K562 (cell line): ENCODE measurements at regions not wholly inside any gene's neighbourhood (a gene's known extent, or its start where the extent isn't known, plus 50 kb on each side); places are given as distances from the start of the nearest gene placed in this dataset.
A peak's percentile ranks its signal among the peaks of the same experiment; 100 is the strongest.

Experiments
- ARID2 ChIP-seq: fragments of 450-650 bp; IDR thresholded peaks from 2 replicates; pipeline ENCODE4 v1.6.1; 2017; ENCODE audit warnings: antibody characterized with exemption, mild to moderate bottlenecking
- ARID3A ChIP-seq: IDR thresholded peaks from 2 replicates; pipeline ENCODE4 v1.6.1; 2012; ENCODE audit warnings: low read depth, low read length, improper control_type of control experiment, borderline replicate concordance
- BRF1 ChIP-seq: IDR thresholded peaks from 3 replicates; pipeline ENCODE4 v1.6.1; 2011; ENCODE audit warnings: borderline replicate concordance, mild to moderate bottlenecking; ENCODE audit not compliant: insufficient read length; ENCODE audit errors: extremely low read depth
- CBFA2T2 ChIP-seq: fragments of 450-650 bp; conservative IDR thresholded peaks from 2 replicates; pipeline ENCODE4 v1.6.1; 2017; ENCODE audit warnings: mild to moderate bottlenecking
- CREB1 ChIP-seq, 2 experiments: sonication (generic) in 1 of 2; formaldehyde crosslinking in 1 of 2; IDR thresholded peaks; 2 replicates each; pipeline versions ENCODE4 v1.6.1 to v1.8.0; 2012 to 2022; ENCODE audit warnings: inconsistent platforms in 1 of 2, mild to moderate bottlenecking in 1 of 2, missing genetic modification reagents in 1 of 2, moderate library complexity in 1 of 2
- CSDE1 ChIP-seq, 2 experiments: fragments of 450-650 bp; IDR thresholded peaks; 2 replicates each; pipeline ENCODE4 v1.6.1; 2016; ENCODE audit warnings: mild to moderate bottlenecking in 1 of 2
- CTCF ChIP-seq, 3 experiments: IDR thresholded peaks in 2 of 3; conservative IDR thresholded peaks in 1 of 3; 2 replicates each; pipeline ENCODE4 v1.5.1; 2011 to 2012; ENCODE audit warnings: low read length in 3 of 3, mild to moderate bottlenecking in 3 of 3, control low read depth in 2 of 3, improper control_type of control experiment in 1 of 3, inconsistent platforms in 1 of 3, low read depth in 1 of 3, mixed read lengths in 1 of 3, moderate library complexity in 1 of 3; ENCODE audit not compliant: insufficient read depth in 2 of 3
- EWSR1 ChIP-seq: fragments of 450-650 bp; IDR thresholded peaks from 2 replicates; pipeline ENCODE4 v1.6.1; 2018; ENCODE audit warnings: borderline replicate concordance, mild to moderate bottlenecking, low read depth, moderate library complexity; ENCODE audit not compliant: partially characterized antibody
- FOXK1 ChIP-seq: sonication (generic); formaldehyde crosslinking; IDR thresholded peaks from 2 replicates; pipeline ENCODE4 v1.8.0; 2022; ENCODE audit warnings: missing genetic modification reagents, mild to moderate bottlenecking, borderline replicate concordance
- GATAD2B ChIP-seq: fragments of 450-650 bp; IDR thresholded peaks from 2 replicates; pipeline ENCODE4 v1.6.1; 2017; ENCODE audit warnings: mild to moderate bottlenecking, borderline replicate concordance
- GTF2A2 ChIP-seq: IDR thresholded peaks from 2 replicates; pipeline ENCODE4 v1.6.1; 2016; ENCODE audit warnings: mild to moderate bottlenecking, missing genetic modification characterization, missing compliant biosample characterization
- MTF1 ChIP-seq: fragments of 250-450 bp; sonication (Bioruptor Pico); IDR thresholded peaks from 2 replicates; pipeline ENCODE4 v1.9.0; 2021; ENCODE audit warnings: moderate library complexity, mild to moderate bottlenecking, inconsistent platforms, borderline replicate concordance
- NCOR1 ChIP-seq: fragments of 450-650 bp; IDR thresholded peaks from 2 replicates; pipeline ENCODE4 v1.6.1; 2016; ENCODE audit warnings: mild to moderate bottlenecking, moderate library complexity
- PHB2 ChIP-seq: fragments of 450-650 bp; IDR thresholded peaks from 2 replicates; pipeline ENCODE4 v1.6.1; 2017; ENCODE audit warnings: low read depth
- POLR2AphosphoS2 ChIP-seq: IDR thresholded peaks from 2 replicates; pipeline ENCODE4 v1.6.1; 2012; ENCODE audit warnings: low read length, improper control_type of control experiment
- RCOR1 ChIP-seq, 2 experiments: IDR thresholded peaks; 2 replicates each; pipeline ENCODE4 v1.6.1; 2012; ENCODE audit warnings: low read depth in 2 of 2, low read length in 2 of 2, borderline replicate concordance in 1 of 2, improper control_type of control experiment in 1 of 2
- RFX7 ChIP-seq: fragments of 250-450 bp; sonication (Bioruptor Pico); IDR thresholded peaks from 2 replicates; pipeline ENCODE4 v1.5.1; 2021; ENCODE audit warnings: mild to moderate bottlenecking
- SIN3B ChIP-seq: fragments of 450-650 bp; IDR thresholded peaks from 2 replicates; pipeline ENCODE4 v1.6.1; 2017; ENCODE audit warnings: low read depth, mild to moderate bottlenecking, moderate library complexity
- SP1 ChIP-seq: sonication (generic); formaldehyde crosslinking; IDR thresholded peaks from 2 replicates; pipeline ENCODE4 v1.8.1; 2022; ENCODE audit warnings: mild to moderate bottlenecking, missing genetic modification reagents
- YBX1 ChIP-seq: fragments of 450-650 bp; IDR thresholded peaks from 2 replicates; pipeline ENCODE4 v1.7.1; 2016; ENCODE audit warnings: mild to moderate bottlenecking
- ZBTB9 ChIP-seq: fragments of 450-650 bp; formaldehyde crosslinking; IDR thresholded peaks from 2 replicates; pipeline ENCODE4 v1.4.0; 2020; ENCODE audit warnings: mild to moderate bottlenecking, moderate library complexity
- ZNF282 ChIP-seq: sonication (generic); formaldehyde crosslinking; IDR thresholded peaks from 2 replicates; pipeline ENCODE4 v1.8.1; 2023; ENCODE audit warnings: missing genetic modification reagents
- ZNF449 ChIP-seq: fragments of 250-450 bp; sonication (Bioruptor Pico); IDR thresholded peaks from 2 replicates; pipeline ENCODE4 v1.8.0; 2022; ENCODE audit warnings: moderate library complexity, mild to moderate bottlenecking, inconsistent platforms

- TF ChIP-seq ARID3A (no peak), BRF1 (no peak), RCOR1 (IDR thresholded peaks at IDR 0.05; ENCODE audit: borderline replicate concordance in 1 of 2, low read depth in 2 of 2, low read length in 2 of 2) (0 out of 4 replicates have a peak, but pooled peaks of 1 of the 2 experiments have one; percentile 6), NCOR1 (peak; percentile 5; the same call in 1 of the 2 replicates), ZNF282 (CRISPR knock-in tag) (0 out of 2 replicates have a peak, but pooled peaks have one; percentile 64), POLR2AphosphoS2 (no peak), CTCF (IDR thresholded peaks at IDR 0.05 in 2 of 3, conservative IDR thresholded peaks at IDR 0.05 in 1 of 3; ENCODE audit: insufficient read depth in 2 of 3, low read depth in 1 of 3, low read length in 3 of 3) (no peak), CREB1 (IDR thresholded peaks at IDR 0.05) (peak; percentile 30), CREB1 (CRISPR knock-in tag; IDR thresholded peaks at IDR 0.05) (no peak), ZBTB9 (no peak), CSDE1 (IDR thresholded peaks at IDR 0.05) (no peak), EWSR1 (no peak), PHB2 (no peak), FOXK1 (CRISPR knock-in tag) (0 out of 2 replicates have a peak, but pooled peaks have one; percentile 69), SIN3B (peak; percentile 74; the same call in 1 of the 2 replicates), MTF1 (CRISPR knock-in tag) (no peak), RFX7 (CRISPR knock-in tag) (no peak), SP1 (CRISPR knock-in tag) (peak; percentile 42; the same call in 1 of the 2 replicates), CBFA2T2 (no peak), GTF2A2 (tag) (no peak), ARID2 (no peak), GATAD2B (peak; percentile 90), YBX1 (no peak), ZNF449 (no peak)
Measured at GRCh38 chr1:65066766-65067490, 81.1 kb upstream of the AK4 start (continued).
